Keratinocyte (primary cell): ENCODE measurements at regions not wholly inside any gene's neighbourhood (a gene's known extent, or its start where the extent isn't known, plus 50 kb on each side); places are given as distances from the start of the nearest gene placed in this dataset.

Source experiments
- DNase-seq: peaks from one replicate; pipeline ENCODE4 v3.0.0-alpha.2; 2011; ENCODE audit warnings: low read depth, missing footprints, low spot score
- FAIRE-seq: peaks from 2 replicates; lab custom pipeline; 2011; peaks lifted over from hg19 to GRCh38; lab: Jason Lieb, UNC
- H2AFZ ChIP-seq: 2 replicates; pipeline ENCODE4 v1.6.0; 2012; ENCODE audit warnings: low read length, control low read depth, inconsistent platforms; ENCODE audit not compliant: control insufficient read depth
- H3K27ac ChIP-seq: 2 replicates; pipeline ENCODE4 v1.5.1; 2011; ENCODE audit warnings: low read length; ENCODE audit not compliant: control insufficient read depth, insufficient read depth
- H3K27me3 ChIP-seq: 3 replicates; pipeline ENCODE4 v1.6.0; 2011; ENCODE audit warnings: low read length; ENCODE audit not compliant: control insufficient read depth, insufficient read depth; ENCODE audit errors: extremely low read depth
- H3K36me3 ChIP-seq, 2 experiments: 2 replicates in 1 of 2; 3 replicates in 1 of 2; pipeline ENCODE4 v1.5.1; 2011; ENCODE audit warnings: low read length in 2 of 2, mild to moderate bottlenecking in 1 of 2; ENCODE audit not compliant: control insufficient read depth in 2 of 2, insufficient read depth in 2 of 2; ENCODE audit errors: extremely low read depth in 1 of 2
- H3K4me1 ChIP-seq: 3 replicates; pipeline ENCODE4 v1.5.1; 2011; ENCODE audit warnings: low read length; ENCODE audit not compliant: control insufficient read depth, insufficient read depth; ENCODE audit errors: extremely low read depth
- H3K4me2 ChIP-seq: 3 replicates; pipeline ENCODE4 v1.6.0; 2011; ENCODE audit warnings: low read depth, low read length; ENCODE audit not compliant: control insufficient read depth, insufficient read depth; ENCODE audit errors: extremely low read depth
- H3K4me3 ChIP-seq, 3 experiments: fragments of 200-600 bp in 1 of 3; sonication (generic) in 1 of 3; 2 replicates in 2 of 3; 3 replicates in 1 of 3; pipeline ENCODE4 v1.5.1; 2011 to 2016; ENCODE audit warnings: low read length in 3 of 3, mild to moderate bottlenecking in 3 of 3, control low read depth in 2 of 3, inconsistent platforms in 1 of 3, low read depth in 1 of 3, mixed read lengths in 1 of 3, mixed run types in 1 of 3, moderate library complexity in 1 of 3; ENCODE audit not compliant: control insufficient read depth in 2 of 3, insufficient read depth in 2 of 3; ENCODE audit errors: extremely low read depth in 1 of 3
- H3K79me2 ChIP-seq: 2 replicates; pipeline ENCODE4 v1.6.0; 2012; ENCODE audit warnings: low read length; ENCODE audit not compliant: control insufficient read depth, insufficient read depth
- H3K9ac ChIP-seq: 3 replicates; pipeline ENCODE4 v1.6.0; 2011; ENCODE audit warnings: low read length; ENCODE audit not compliant: control insufficient read depth, insufficient read depth; ENCODE audit errors: extremely low read depth
- H3K9me1 ChIP-seq: 3 replicates; pipeline ENCODE4 v1.6.0; 2011; ENCODE audit warnings: low read length; ENCODE audit not compliant: control insufficient read depth, insufficient read depth; ENCODE audit errors: extremely low read depth
- H3K9me3 ChIP-seq: 2 replicates; pipeline ENCODE4 v1.5.1; 2012; ENCODE audit warnings: low read depth, low read length; ENCODE audit not compliant: control insufficient read depth
- H4K20me1 ChIP-seq: 3 replicates; pipeline ENCODE4 v1.6.0; 2011; ENCODE audit warnings: low read length; ENCODE audit not compliant: control insufficient read depth, insufficient read depth; ENCODE audit errors: extremely low read depth
- CTCF ChIP-seq, 3 experiments: IDR thresholded peaks in 1 of 3; conservative IDR thresholded peaks in 1 of 3; optimal IDR thresholded peaks in 1 of 3; 2 replicates in 2 of 3; 3 replicates in 1 of 3; pipeline versions ENCODE3 to v1.5.1; 2011; ENCODE audit warnings: low read length in 3 of 3, mild to moderate bottlenecking in 3 of 3, moderate library complexity in 2 of 3, control low read depth in 1 of 3, inconsistent platforms in 1 of 3; ENCODE audit not compliant: insufficient read depth in 2 of 3; ENCODE audit errors: extremely low read depth in 1 of 3
- EZH2 ChIP-seq: IDR thresholded peaks from one replicate; pipeline ENCODE4 v1.6.1; 2012; ENCODE audit warnings: inconsistent platforms, mild to moderate bottlenecking, low read length, moderate library complexity
- dilution Hi-C: fragments of 300-500 bp; cut with MboI; formaldehyde crosslinking; loops from one replicate; pipeline ENCODE4 v1.7.0; 2020; ENCODE audit warnings: low sequenced_read_pairs; ENCODE audit not compliant: extremely low pct_ligation_motif_present

GRCh38 chr5:1939256-1939655, 56.5 kb upstream of the IRX4 start:
- no peaks in the 10 kb centered on the region for H3K9me1 ChIP-seq
- H3K9ac ChIP-seq: no peak overlapping the region
- TF ChIP-seq CTCF (optimal IDR thresholded peaks at IDR 0.05 in 1 of 3, IDR thresholded peaks at IDR 0.05 in 1 of 3, conservative IDR thresholded peaks at IDR 0.05 in 1 of 3; ENCODE audit: extremely low read depth in 1 of 3, insufficient read depth in 2 of 3, low read length in 3 of 3): no peak
- no peak for TF ChIP-seq EZH2
- no peak overlapping the region for H2AFZ ChIP-seq
- H4K20me1 ChIP-seq: no peaks in the 10 kb centered on the region
- no peaks in the 10 kb centered on the region for H3K27me3 ChIP-seq
- H3K4me2 ChIP-seq: no peak overlapping the region
- H3K79me2 ChIP-seq: no peaks in the 10 kb centered on the region
- H3K4me3 ChIP-seq: no peak overlapping the region
- H3K4me1 ChIP-seq: peaks cover 36% of the 10 kb centered on the region
- peaks cover 1% of the 10 kb centered on the region for H3K9me3 ChIP-seq
- no peak overlapping the region for H3K27ac ChIP-seq
- H3K36me3 ChIP-seq: no peaks in the 10 kb centered on the region
- DNase-seq (no peak), FAIRE-seq (no peak)
- dilution Hi-C loops: no loop called here

- no peak overlapping the region for H3K4me3 ChIP-seq
- H3K27me3 ChIP-seq: no peaks in the 10 kb centered on the region
- no peak overlapping the region for H3K9ac ChIP-seq
- H3K27ac ChIP-seq: no peak overlapping the region
- dilution Hi-C loops: no loop called here
- no peaks in the 10 kb centered on the region for H4K20me1 ChIP-seq
- no peak for TF ChIP-seq CTCF (optimal IDR thresholded peaks at IDR 0.05 in 1 of 3, IDR thresholded peaks at IDR 0.05 in 1 of 3, conservative IDR thresholded peaks at IDR 0.05 in 1 of 3; ENCODE audit: extremely low read depth in 1 of 3, insufficient read depth in 2 of 3, low read length in 3 of 3)
- TF ChIP-seq EZH2: no peak
- H3K36me3 ChIP-seq: no peaks in the 10 kb centered on the region
- FAIRE-seq: no peak
- no peaks in the 10 kb centered on the region for H3K9me1 ChIP-seq
- no peaks in the 10 kb centered on the region for H3K79me2 ChIP-seq
- H2AFZ ChIP-seq: no peak overlapping the region
- DNase-seq: no peak
- H3K4me1 ChIP-seq: peaks cover 30% of the 10 kb centered on the region
- H3K9me3 ChIP-seq: peaks cover 1% of the 10 kb centered on the region
- H3K4me2 ChIP-seq: no peak overlapping the region
These were observed 55.7 kb upstream of the IRX4 start for GRCh38 chr5:1938310-1939000.
